ENCODE measurements at regions not wholly inside any gene's neighbourhood (a gene's known extent, or its start where the extent isn't known, plus 50 kb on each side); places are given as distances from the start of the nearest gene placed in this dataset.

DNA sequence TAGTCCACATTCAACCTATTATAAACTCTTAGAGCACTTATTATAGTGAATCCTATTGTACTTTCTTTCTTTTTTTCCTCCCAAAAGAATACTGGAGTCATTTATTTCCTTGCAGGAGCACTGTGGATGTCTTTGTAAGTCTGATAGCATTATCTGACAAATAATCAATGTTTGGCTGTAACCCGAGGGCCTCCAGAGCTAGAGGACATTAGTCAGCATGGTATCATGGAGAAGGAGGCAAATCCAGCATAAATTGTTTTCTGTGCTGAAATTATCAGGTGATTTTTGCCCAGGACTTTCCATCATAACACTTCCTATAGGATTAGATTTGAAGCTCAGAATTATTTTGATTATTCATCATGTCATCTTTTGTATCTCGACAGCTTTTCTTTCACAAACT lies 551.0 kb downstream of the ZNF608 start:
- no peak overlapping the region for H3K9ac ChIP-seq (ENCODE audit: insufficient read depth, low read depth, low read length)
- WGBS (ENCODE audit: low lambda C conversion rate): 8% methylated on average over 2 of the region's 2 CpGs
- no peak overlapping the region for H2AFZ ChIP-seq (ENCODE audit: low read length)
- H3K36me3 ChIP-seq (replicated peaks in 1 of 2; ENCODE audit: control insufficient read depth in 1 of 2, insufficient read depth in 2 of 2, low read length in 2 of 2): no peaks in the 10 kb centered on the region
- H3K9me3 ChIP-seq (ENCODE audit: low read length): no peaks in the 10 kb centered on the region
- H3K4me1 ChIP-seq (ENCODE audit: insufficient read depth, low read length): no peaks in the 10 kb centered on the region
- TF ChIP-seq YEATS4 (CRISPR knock-in tag; IDR thresholded peaks at IDR 0.05; ENCODE audit: borderline replicate concordance) (no peak), SATB2 (CRISPR knock-in tag; IDR thresholded peaks at IDR 0.05) (no peak), ZC3H13 (CRISPR knock-in tag; IDR thresholded peaks at IDR 0.05) (no peak), HNF4A (CRISPR knock-in tag; IDR thresholded peaks at IDR 0.05) (no peak), ZNF572 (CRISPR knock-in tag; IDR thresholded peaks at IDR 0.05) (no peak), WIZ (CRISPR knock-in tag; IDR thresholded peaks at IDR 0.05) (no peak), ZNF678 (CRISPR knock-in tag; IDR thresholded peaks at IDR 0.05) (no peak)
- TF ChIP-seq, protein P1, sequence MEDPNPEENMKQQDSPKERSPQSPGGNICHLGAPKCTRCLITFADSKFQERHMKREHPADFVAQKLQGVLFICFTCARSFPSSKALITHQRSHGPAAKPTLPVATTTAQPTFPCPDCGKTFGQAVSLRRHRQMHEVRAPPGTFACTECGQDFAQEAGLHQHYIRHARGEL (CRISPR knock-in tag; IDR thresholded peaks at IDR 0.05): no peak
- no peak for FAIRE-seq
- BruUV-seq (replicated peaks): no TSS peak
- ChIA-PET CTCF (ENCODE audit: low intra/inter-chr PET ratio, low total read pairs) (no interaction called here), POLR2A (no interaction called here)
- intact Hi-C loops (cut with micrococcal nuclease; ENCODE audit: unreplicated experiment) (no loop called here), in situ Hi-C loops (cut with HindIII; ENCODE audit: extremely low pct_ligation_motif_present, low pct_unique_long_range_greater_than_20kb) (no loop called here)
- no peaks in the 10 kb centered on the region for H3K27me3 ChIP-seq (ENCODE audit: control insufficient read depth in 1 of 2, insufficient read depth in 2 of 2, low read length in 2 of 2)
- no peak for DNase-seq (ENCODE audit: low spot score)
- no peaks in the 10 kb centered on the region for H3K79me2 ChIP-seq (ENCODE audit: insufficient read depth, low read length)
- H3K4me3 ChIP-seq (replicated peaks in 1 of 3; ENCODE audit: insufficient read depth in 1 of 3, low read depth in 2 of 3, low read length in 3 of 3): no peak overlapping the region
- no peaks in the 10 kb centered on the region for H4K20me1 ChIP-seq (ENCODE audit: insufficient read depth, low read length)
- no peak overlapping the region for H3K27ac ChIP-seq (ENCODE audit: extremely low read length, insufficient read depth, low read length)
- no peak overlapping the region for H3K4me2 ChIP-seq (ENCODE audit: low read depth, low read length)
- no peak for ATAC-seq

GRCh38 chr5:124194282-124194681 lies 552.2 kb downstream of the ZNF608 start:
- TF ChIP-seq ARHGAP35 (CRISPR knock-in tag; IDR thresholded peaks at IDR 0.05; ENCODE audit: borderline replicate concordance) (no peak), SKI (IDR thresholded peaks at IDR 0.05; ENCODE audit: partially characterized antibody) (no peak), ISX (CRISPR knock-in tag; conservative IDR thresholded peaks at IDR 0.05) (no peak), NFE2L2 (IDR thresholded peaks at IDR 0.05; ENCODE audit: low read length) (no peak), PRMT3 (CRISPR knock-in tag; IDR thresholded peaks at IDR 0.05; ENCODE audit: borderline replicate concordance, low read depth) (no peak), RCOR2 (CRISPR knock-in tag; IDR thresholded peaks at IDR 0.05) (no peak), ZNF20 (CRISPR knock-in tag; IDR thresholded peaks at IDR 0.05) (no peak), KDM6A (CRISPR knock-in tag; IDR thresholded peaks at IDR 0.05; ENCODE audit: low read depth) (no peak), MAF1 (CRISPR knock-in tag; IDR thresholded peaks at IDR 0.05; ENCODE audit: borderline replicate concordance) (no peak), GFI1 (CRISPR knock-in tag; IDR thresholded peaks at IDR 0.05; ENCODE audit: borderline replicate concordance) (no peak), ZNF367 (CRISPR knock-in tag; IDR thresholded peaks at IDR 0.05; ENCODE audit: borderline replicate concordance) (no peak)
- TF ChIP-seq, protein P2, sequence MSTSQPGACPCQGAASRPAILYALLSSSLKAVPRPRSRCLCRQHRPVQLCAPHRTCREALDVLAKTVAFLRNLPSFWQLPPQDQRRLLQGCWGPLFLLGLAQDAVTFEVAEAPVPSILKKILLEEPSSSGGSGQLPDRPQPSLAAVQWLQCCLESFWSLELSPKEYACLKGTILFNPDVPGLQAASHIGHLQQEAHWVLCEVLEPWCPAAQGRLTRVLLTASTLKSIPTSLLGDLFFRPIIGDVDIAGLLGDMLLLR (CRISPR knock-in tag; IDR thresholded peaks at IDR 0.05): no peak
- Histone ChIP-seq H2AFZ (ENCODE audit: low read length) (no peak overlapping the region), H3K27me3 (ENCODE audit: control insufficient read depth in 1 of 2, insufficient read depth in 2 of 2, low read length in 2 of 2) (no peaks in the 10 kb centered on the region), H3K36me3 (replicated peaks in 1 of 2; ENCODE audit: control insufficient read depth in 1 of 2, insufficient read depth in 2 of 2, low read length in 2 of 2) (no peaks in the 10 kb centered on the region), H3K9ac (ENCODE audit: insufficient read depth, low read depth, low read length) (no peak overlapping the region), H3K27ac (ENCODE audit: extremely low read length, insufficient read depth, low read length) (no peak overlapping the region), H4K20me1 (ENCODE audit: insufficient read depth, low read length) (no peaks in the 10 kb centered on the region), H3K79me2 (ENCODE audit: insufficient read depth, low read length) (no peaks in the 10 kb centered on the region), H3K4me3 (replicated peaks in 1 of 3; ENCODE audit: insufficient read depth in 1 of 3, low read depth in 2 of 3, low read length in 3 of 3) (no peak overlapping the region), H3K4me1 (ENCODE audit: insufficient read depth, low read length) (no peaks in the 10 kb centered on the region), H3K9me3 (ENCODE audit: low read length) (no peaks in the 10 kb centered on the region), H3K4me2 (ENCODE audit: low read depth, low read length) (no peak overlapping the region)
- in situ Hi-C loops (cut with HindIII; ENCODE audit: extremely low pct_ligation_motif_present, low pct_unique_long_range_greater_than_20kb): no loop called here
- WGBS (ENCODE audit: low lambda C conversion rate): 27% methylated on average over 7 of the region's 7 CpGs
- ATAC-seq (no peak), DNase-seq (ENCODE audit: low spot score) (no peak), FAIRE-seq (no peak)
- no TSS peak for BruUV-seq (replicated peaks)
- intact Hi-C loops (cut with micrococcal nuclease; ENCODE audit: unreplicated experiment): no loop called here
- POLR2A ChIA-PET: no interaction called here
- CTCF ChIA-PET (ENCODE audit: low intra/inter-chr PET ratio, low total read pairs): no interaction called here
